CD8-positive, alpha-beta memory T cell (primary cell): ENCODE measurements at regions not wholly inside any gene's neighbourhood (a gene's known extent, or its start where the extent isn't known, plus 50 kb on each side); places are given as distances from the start of the nearest gene placed in this dataset.
"Not testable (repeated sequence)": the region's sequence is repeated elsewhere in the genome, so short reads cannot be mapped to it uniquely, and the experiment has no call there.

Source experiments
- CTCF ChIA-PET: fragments of 350-600 bp; sonication (Branson Sonifier 250); formaldehyde crosslinking; loops from one replicate; lab custom pipeline; 2021; ENCODE audit warnings: antibody characterized with exemption; lab: Charles Lee
- POLR2A ChIA-PET: fragments of 350-600 bp; sonication (Branson Sonifier 250); formaldehyde crosslinking; loops from one replicate; lab custom pipeline; 2021; ENCODE audit warnings: antibody characterized with exemption; lab: Charles Lee
- DNase-seq, 5 donors: peaks; one replicate each; pipeline versions ENCODE4 v3.0.0 to v3.0.0-alpha.2; 2020 to 2022; ENCODE audit warnings: mixed read lengths in 1 of 5
- H3K27ac ChIP-seq: one replicate; pipeline ENCODE4 v1.7.0; 2013; ENCODE audit warnings: low read depth, mild to moderate bottlenecking, low read length, moderate library complexity
- H3K27me3 ChIP-seq: 2 replicates; pipeline ENCODE4 v1.7.0; 2013; ENCODE audit warnings: low read length, mild to moderate bottlenecking; ENCODE audit not compliant: insufficient read depth, poor library complexity, severe bottlenecking
- H3K36me3 ChIP-seq: 2 replicates; pipeline ENCODE4 v1.7.0; 2013; ENCODE audit warnings: mild to moderate bottlenecking, low read length, moderate library complexity; ENCODE audit not compliant: insufficient read depth
- H3K4me1 ChIP-seq: 2 replicates; pipeline ENCODE4 v1.7.0; 2013; ENCODE audit warnings: mild to moderate bottlenecking, low read length, moderate library complexity; ENCODE audit not compliant: insufficient read depth
- H3K4me3 ChIP-seq: 2 replicates; pipeline ENCODE4 v1.7.0; 2013; ENCODE audit warnings: mild to moderate bottlenecking, low read length
- H3K9me3 ChIP-seq: 2 replicates; pipeline ENCODE4 v1.7.0; 2013; ENCODE audit warnings: mild to moderate bottlenecking, low read length
- H3K27ac Mint-ChIP-seq, 8 donors: one replicate each; pipeline ENCODE4 v1.8.0; 2020 to 2021; ENCODE audit warnings: mixed read lengths in 8 of 8, mild to moderate bottlenecking in 6 of 8, inconsistent platforms in 3 of 8, moderate library complexity in 3 of 8
- H3K27me3 Mint-ChIP-seq, 2 donors: one replicate each; pipeline ENCODE4 v1.8.0; 2020 to 2021; ENCODE audit warnings: mixed read lengths in 2 of 2, mild to moderate bottlenecking in 1 of 2, moderate library complexity in 1 of 2
- H3K36me3 Mint-ChIP-seq, 3 donors: one replicate each; pipeline ENCODE4 v1.8.0; 2020 to 2021; ENCODE audit warnings: mixed read lengths in 3 of 3, inconsistent platforms in 1 of 3, mild to moderate bottlenecking in 1 of 3
- H3K4me1 Mint-ChIP-seq, 3 donors: one replicate each; pipeline ENCODE4 v1.8.0; 2020 to 2021; ENCODE audit warnings: mixed read lengths in 3 of 3, inconsistent platforms in 1 of 3, mild to moderate bottlenecking in 1 of 3
- H3K4me3 Mint-ChIP-seq, 7 donors: one replicate each; pipeline ENCODE4 v1.8.0; 2020 to 2021; ENCODE audit warnings: mixed read lengths in 7 of 7, mild to moderate bottlenecking in 6 of 7, moderate library complexity in 4 of 7, inconsistent platforms in 2 of 7
- H3K9me3 Mint-ChIP-seq, 5 donors: one replicate each; pipeline ENCODE4 v1.8.0; 2020 to 2022; ENCODE audit warnings: mixed read lengths in 5 of 5, mild to moderate bottlenecking in 3 of 5, moderate library complexity in 2 of 5, inconsistent platforms in 1 of 5

GRCh38 chr2:82023710-82024109 is 1719.2 kb upstream of the LRRTM1 start:
- Histone ChIP-seq H3K4me3 (no peak overlapping the region), H3K27me3 (no peaks in the 10 kb centered on the region), H3K4me1 (no peaks in the 10 kb centered on the region), H3K36me3 (no peaks in the 10 kb centered on the region), H3K9me3 (no peaks in the 10 kb centered on the region), H3K27ac (no peak overlapping the region)
- no peak for DNase-seq
- Mint-ChIP-seq H3K9me3 (peaks cover 8 to 33% (median 13%) of the 10 kb centered on the region in 5 donors), H3K4me1 (no peaks in the 10 kb centered on the region), H3K27ac (no peak overlapping the region), H3K4me3 (no peak overlapping the region), H3K36me3 (no peaks in the 10 kb centered on the region), H3K27me3 (no peaks in the 10 kb centered on the region)
- ChIA-PET CTCF (no interaction called here), POLR2A (no interaction called here)

- H3K4me3 Mint-ChIP-seq = no peak overlapping the region
- no peaks in the 10 kb centered on the region for H3K27me3 Mint-ChIP-seq
- no peak overlapping the region for H3K27ac ChIP-seq
- DNase-seq = no peak
- no peaks in the 10 kb centered on the region for H3K36me3 Mint-ChIP-seq
- no peaks in the 10 kb centered on the region for H3K4me1 Mint-ChIP-seq
- no peak overlapping the region for H3K27ac Mint-ChIP-seq
- no peaks in the 10 kb centered on the region for H3K36me3 ChIP-seq
- H3K27me3 ChIP-seq = no peaks in the 10 kb centered on the region
- ChIA-PET CTCF (no interaction called here), POLR2A (no interaction called here)
- no peaks in the 10 kb centered on the region for H3K4me1 ChIP-seq
- no peaks in the 10 kb centered on the region for H3K9me3 ChIP-seq
- H3K9me3 Mint-ChIP-seq = peaks cover 0 to 27% (median 5%) of the 10 kb centered on the region in 5 donors
- H3K4me3 ChIP-seq = no peak overlapping the region
Measured at GRCh38 chr2:82013641-82014040, 1709.1 kb upstream of the LRRTM1 start.

- CTCF ChIA-PET = no interaction called here
- Histone ChIP-seq H3K9me3 (no peaks in the 10 kb centered on the region), H3K4me1 (no peaks in the 10 kb centered on the region), H3K4me3 (no peak overlapping the region), H3K36me3 (no peaks in the 10 kb centered on the region), H3K27ac (no peak overlapping the region), H3K27me3 (no peaks in the 10 kb centered on the region)
- POLR2A ChIA-PET = no interaction called here
- Mint-ChIP-seq H3K27ac (no peak overlapping the region), H3K27me3 (no peaks in the 10 kb centered on the region), H3K36me3 (no peaks in the 10 kb centered on the region), H3K4me1 (no peaks in the 10 kb centered on the region), H3K4me3 (no peak overlapping the region), H3K9me3 (peaks cover 5 to 19% (median 12%) of the 10 kb centered on the region in 5 donors)
- DNase-seq = no peak
Measured at GRCh38 chr2:82007071-82007664, 1702.6 kb upstream of the LRRTM1 start.

GRCh38 chr2:82005889-82006288 is 1701.3 kb upstream of the LRRTM1 start:
- POLR2A ChIA-PET, H3K9me3 ChIP-seq, H3K27me3 Mint-ChIP-seq, H3K27ac ChIP-seq, H3K27ac Mint-ChIP-seq, CTCF ChIA-PET, H3K27me3 ChIP-seq, DNase-seq, H3K4me3 ChIP-seq, H3K4me1 ChIP-seq, H3K4me3 Mint-ChIP-seq, H3K36me3 Mint-ChIP-seq, H3K4me1 Mint-ChIP-seq, H3K36me3 ChIP-seq: not testable (repeated sequence)
- peaks cover 6 to 20% (median 12%) of the 10 kb centered on the region in 5 donors for H3K9me3 Mint-ChIP-seq

GRCh38 chr2:82001614-82002013 is 1697.1 kb upstream of the LRRTM1 start:
- ChIA-PET CTCF (no interaction called here), POLR2A (no interaction called here)
- Histone ChIP-seq H3K36me3 (no peaks in the 10 kb centered on the region), H3K4me1 (no peaks in the 10 kb centered on the region), H3K4me3 (no peak overlapping the region), H3K27ac (no peak overlapping the region), H3K27me3 (no peaks in the 10 kb centered on the region), H3K9me3 (no peaks in the 10 kb centered on the region)
- H3K4me3 Mint-ChIP-seq = no peak overlapping the region
- DNase-seq = no peak
- no peak overlapping the region for H3K27ac Mint-ChIP-seq
- H3K4me1 Mint-ChIP-seq = no peaks in the 10 kb centered on the region
- H3K9me3 Mint-ChIP-seq = peaks cover 2 to 18% (median 12%) of the 10 kb centered on the region in 5 donors
- no peaks in the 10 kb centered on the region for H3K36me3 Mint-ChIP-seq
- no peaks in the 10 kb centered on the region for H3K27me3 Mint-ChIP-seq

- no peaks in the 10 kb centered on the region for H3K4me1 ChIP-seq
- ChIA-PET CTCF (no interaction called here), POLR2A (no interaction called here)
- H3K4me3 ChIP-seq = no peak overlapping the region
- no peaks in the 10 kb centered on the region for H3K27me3 Mint-ChIP-seq
- no peak overlapping the region for H3K4me3 Mint-ChIP-seq
- H3K27ac Mint-ChIP-seq = no peak overlapping the region
- H3K36me3 Mint-ChIP-seq = no peaks in the 10 kb centered on the region
- H3K4me1 Mint-ChIP-seq = no peaks in the 10 kb centered on the region
- no peaks in the 10 kb centered on the region for H3K9me3 ChIP-seq
- no peaks in the 10 kb centered on the region for H3K27me3 ChIP-seq
- DNase-seq = no peak
- H3K27ac ChIP-seq = no peak overlapping the region
- H3K36me3 ChIP-seq = no peaks in the 10 kb centered on the region
- H3K9me3 Mint-ChIP-seq = peaks cover 0 to 26% (median 9%) of the 10 kb centered on the region in 5 donors
Measured at GRCh38 chr2:82000606-82001005, 1696.1 kb upstream of the LRRTM1 start.

DNA sequence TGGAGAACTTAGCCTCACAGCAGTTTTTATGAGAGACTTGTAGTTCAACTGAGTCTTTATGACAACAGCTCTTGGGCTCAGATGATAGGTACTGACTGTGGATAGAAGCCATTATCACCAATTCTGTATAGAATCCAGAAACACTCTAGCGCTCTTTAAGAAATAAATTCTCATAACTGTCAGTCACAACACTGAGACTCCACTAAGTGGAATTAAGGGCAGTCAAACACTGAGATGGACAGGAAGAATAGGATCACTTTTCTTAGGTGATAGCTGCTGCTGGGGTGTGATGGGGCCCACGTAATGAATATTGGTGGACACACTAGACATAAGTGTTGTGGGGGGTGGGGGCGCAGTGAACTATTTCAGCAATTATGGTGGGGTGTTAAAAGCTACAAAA is 1691.8 kb upstream of the LRRTM1 start:
- H3K27me3 Mint-ChIP-seq = no peaks in the 10 kb centered on the region
- H3K4me3 Mint-ChIP-seq = no peak overlapping the region
- ChIA-PET CTCF (no interaction called here), POLR2A (no interaction called here)
- H3K27me3 ChIP-seq = no peaks in the 10 kb centered on the region
- no peaks in the 10 kb centered on the region for H3K36me3 Mint-ChIP-seq
- no peak overlapping the region for H3K27ac Mint-ChIP-seq
- no peak overlapping the region for H3K4me3 ChIP-seq
- no peaks in the 10 kb centered on the region for H3K9me3 ChIP-seq
- no peak for DNase-seq
- no peak overlapping the region for H3K27ac ChIP-seq
- peaks cover 0 to 37% (median 16%) of the 10 kb centered on the region in 5 donors for H3K9me3 Mint-ChIP-seq
- no peaks in the 10 kb centered on the region for H3K4me1 ChIP-seq
- no peaks in the 10 kb centered on the region for H3K4me1 Mint-ChIP-seq
- H3K36me3 ChIP-seq = no peaks in the 10 kb centered on the region

- Mint-ChIP-seq H3K36me3 (no peaks in the 10 kb centered on the region), H3K4me1 (no peaks in the 10 kb centered on the region), H3K4me3 (no peak overlapping the region), H3K27me3 (no peaks in the 10 kb centered on the region), H3K9me3 (peaks cover 0 to 33% (median 11%) of the 10 kb centered on the region in 5 donors), H3K27ac (no peak overlapping the region)
- DNase-seq = no peak
- Histone ChIP-seq H3K27ac (no peak overlapping the region), H3K9me3 (no peaks in the 10 kb centered on the region), H3K4me1 (no peaks in the 10 kb centered on the region), H3K36me3 (no peaks in the 10 kb centered on the region), H3K4me3 (no peak overlapping the region), H3K27me3 (no peaks in the 10 kb centered on the region)
- CTCF ChIA-PET = no interaction called here
- POLR2A ChIA-PET = no interaction called here
Measured at GRCh38 chr2:81991282-81991681, 1686.7 kb upstream of the LRRTM1 start.

- H3K9me3 Mint-ChIP-seq = peaks cover 0 to 24% (median 9%) of the 10 kb centered on the region in 5 donors
- H3K27ac Mint-ChIP-seq = no peak overlapping the region
- H3K4me3 Mint-ChIP-seq = no peak overlapping the region
- ChIA-PET CTCF (no interaction called here), POLR2A (no interaction called here)
- H3K36me3 Mint-ChIP-seq = no peaks in the 10 kb centered on the region
- Histone ChIP-seq H3K4me3 (no peak overlapping the region), H3K4me1 (no peaks in the 10 kb centered on the region), H3K27me3 (no peaks in the 10 kb centered on the region), H3K27ac (no peak overlapping the region), H3K9me3 (no peaks in the 10 kb centered on the region), H3K36me3 (no peaks in the 10 kb centered on the region)
- H3K4me1 Mint-ChIP-seq = no peaks in the 10 kb centered on the region
- DNase-seq = no peak
- no peaks in the 10 kb centered on the region for H3K27me3 Mint-ChIP-seq
Measured at GRCh38 chr2:81987370-81987769, 1682.8 kb upstream of the LRRTM1 start.
